GM10248 (cell line): ENCODE measurements at regions not wholly inside any gene's neighbourhood (a gene's known extent, or its start where the extent isn't known, plus 50 kb on each side); places are given as distances from the start of the nearest gene placed in this dataset.

ENCODE experiments used
- CTCF ChIA-PET: fragments of 300-600 bp; sonication (Branson Sonifier 250); formaldehyde crosslinking; extraction: SDS; loops from one replicate; lab custom pipeline; 2021; ENCODE audit warnings: antibody characterized with exemption; lab: Yijun Ruan, JAX
- POLR2A ChIA-PET: fragments of 350-650 bp; sonication (Branson Sonifier 250); formaldehyde crosslinking; extraction: SDS; loops from one replicate; lab custom pipeline; 2020; ENCODE audit warnings: antibody characterized with exemption; lab: Yijun Ruan, JAX
- DNase-seq: peaks from one replicate; pipeline ENCODE4 v3.0.0; 2012; ENCODE audit errors: extremely low spot score
- TF ChIP-seq, protein P1 (sequence below): IDR thresholded peaks from 2 replicates; pipeline ENCODE4 v1.5.1; 2012; ENCODE audit warnings: mild to moderate bottlenecking, low read depth; ENCODE audit errors: extremely low read depth, missing control alignments, control extremely low read depth

DNA sequence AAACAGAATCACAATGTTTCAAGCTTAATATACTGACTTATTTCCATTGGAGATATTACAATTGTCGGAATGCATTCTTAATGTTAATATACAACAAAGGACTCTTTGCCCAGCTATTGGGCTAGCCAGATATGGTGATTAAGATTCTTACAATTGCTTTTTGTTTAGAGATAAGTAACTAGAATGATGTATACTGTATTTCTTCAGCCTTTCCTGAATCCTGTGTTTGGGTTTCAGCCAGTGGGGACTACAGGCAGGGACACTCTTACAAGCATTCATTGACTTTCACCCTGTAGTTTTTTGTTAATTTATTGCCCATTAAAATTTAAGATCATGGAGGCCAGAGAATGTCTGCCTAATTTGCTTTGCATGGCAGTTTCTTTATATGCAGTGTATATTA lies 254.1 kb upstream of the TMEFF2 start:
- CTCF ChIA-PET, result interaction anchor here (1.7 kb wide), 1 partner anchor 10 kb away, joined by 6 read pairs; no protein-coding TSS in a partner anchor
- TF ChIP-seq, protein P1, sequence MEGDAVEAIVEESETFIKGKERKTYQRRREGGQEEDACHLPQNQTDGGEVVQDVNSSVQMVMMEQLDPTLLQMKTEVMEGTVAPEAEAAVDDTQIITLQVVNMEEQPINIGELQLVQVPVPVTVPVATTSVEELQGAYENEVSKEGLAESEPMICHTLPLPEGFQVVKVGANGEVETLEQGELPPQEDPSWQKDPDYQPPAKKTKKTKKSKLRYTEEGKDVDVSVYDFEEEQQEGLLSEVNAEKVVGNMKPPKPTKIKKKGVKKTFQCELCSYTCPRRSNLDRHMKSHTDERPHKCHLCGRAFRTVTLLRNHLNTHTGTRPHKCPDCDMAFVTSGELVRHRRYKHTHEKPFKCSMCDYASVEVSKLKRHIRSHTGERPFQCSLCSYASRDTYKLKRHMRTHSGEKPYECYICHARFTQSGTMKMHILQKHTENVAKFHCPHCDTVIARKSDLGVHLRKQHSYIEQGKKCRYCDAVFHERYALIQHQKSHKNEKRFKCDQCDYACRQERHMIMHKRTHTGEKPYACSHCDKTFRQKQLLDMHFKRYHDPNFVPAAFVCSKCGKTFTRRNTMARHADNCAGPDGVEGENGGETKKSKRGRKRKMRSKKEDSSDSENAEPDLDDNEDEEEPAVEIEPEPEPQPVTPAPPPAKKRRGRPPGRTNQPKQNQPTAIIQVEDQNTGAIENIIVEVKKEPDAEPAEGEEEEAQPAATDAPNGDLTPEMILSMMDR, result no peak
- POLR2A ChIA-PET, result no interaction called here
- DNase-seq, result no peak

DNA sequence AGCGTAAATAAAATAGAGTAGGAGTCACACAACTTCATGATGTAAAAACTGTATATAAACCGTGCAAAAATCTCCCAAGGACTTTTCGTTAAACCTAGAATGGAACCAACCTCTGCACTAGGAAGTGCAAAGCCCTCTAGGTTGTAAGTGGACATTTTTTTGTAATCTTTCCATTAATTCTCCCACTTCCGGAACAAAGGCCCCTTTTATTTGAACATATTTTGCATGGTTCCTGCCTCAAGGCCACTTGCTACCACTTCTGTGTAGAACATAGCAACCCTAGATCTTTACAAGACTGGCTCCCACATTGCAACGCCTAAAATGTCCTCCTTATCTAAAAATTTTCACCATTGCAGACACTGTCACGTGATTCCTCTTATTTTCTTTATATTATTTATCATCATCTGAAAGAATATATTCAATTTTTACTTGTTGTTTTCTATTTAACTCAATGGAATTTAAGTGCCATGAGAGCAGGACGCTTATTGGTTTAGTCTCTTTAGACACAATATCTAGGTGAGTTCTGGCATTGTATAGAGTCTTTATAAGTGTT lies 249.6 kb upstream of the TMEFF2 start:
- ChIA-PET POLR2A (no interaction called here), CTCF (no interaction called here)
- TF ChIP-seq, protein P1, result no peak
- no peak for DNase-seq

DNA sequence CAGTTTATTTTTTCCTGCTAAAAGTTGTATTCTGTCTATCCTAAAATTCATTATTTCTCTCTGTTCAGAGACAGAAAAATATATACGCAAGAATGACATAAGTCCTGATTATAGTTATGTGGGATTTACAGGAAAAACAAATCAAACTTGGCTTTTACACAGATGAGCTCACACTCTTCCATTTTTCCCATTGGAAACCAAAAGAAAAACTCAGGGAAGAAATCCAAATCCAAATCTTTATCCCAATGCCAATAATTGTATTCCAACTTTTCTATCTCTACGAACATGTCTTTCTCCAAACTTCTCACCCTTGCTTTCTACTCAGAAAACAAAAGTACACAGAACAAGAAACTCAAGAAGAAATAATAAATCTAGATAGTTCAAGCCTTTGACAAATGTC lies 249.1 kb upstream of the TMEFF2 start:
- ChIA-PET POLR2A (no interaction called here), CTCF (no interaction called here)
- TF ChIP-seq, protein P1, result no peak
- no peak for DNase-seq

DNA sequence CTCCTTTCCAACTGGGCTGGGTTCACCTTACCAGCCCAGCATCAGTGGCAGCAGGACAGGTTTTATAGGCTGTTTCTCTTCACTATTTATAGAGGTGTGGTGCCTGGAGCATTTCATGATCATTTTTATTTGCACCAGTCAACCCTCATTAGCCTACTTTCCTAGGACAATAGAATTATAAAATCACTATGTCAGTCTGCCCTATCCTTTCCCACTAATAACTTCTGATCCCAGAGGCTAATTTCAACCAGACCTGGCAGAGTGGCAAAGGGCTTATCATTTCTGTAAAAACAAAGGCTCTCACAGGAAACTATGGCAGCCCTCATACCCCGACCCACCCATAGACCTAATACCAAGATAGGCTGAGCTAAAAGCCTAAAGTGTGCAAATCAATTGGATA lies 243.5 kb upstream of the TMEFF2 start:
- TF ChIP-seq, protein P1, result no peak
- POLR2A ChIA-PET, result no interaction called here
- DNase-seq, result no peak

DNA sequence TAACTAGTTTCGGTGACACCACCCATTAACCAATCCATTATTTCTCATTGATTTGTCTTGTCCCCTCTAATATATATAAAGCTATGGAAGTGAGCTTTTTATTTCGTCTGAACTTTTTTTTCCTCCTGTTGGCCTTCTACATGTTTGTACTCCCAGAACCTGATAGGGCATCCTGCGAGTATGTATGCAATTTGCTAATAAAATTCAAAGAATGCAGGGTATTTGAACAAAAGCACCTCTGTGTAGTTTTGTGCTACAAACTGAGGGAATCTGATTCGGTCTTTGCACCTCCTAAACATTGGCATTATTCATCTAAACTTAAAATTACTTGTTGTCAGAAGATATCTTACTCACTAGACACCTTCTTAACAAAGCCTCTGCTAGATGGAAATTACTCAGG lies 242.9 kb upstream of the TMEFF2 start:
- TF ChIP-seq, protein P1, result no peak
- no peak for DNase-seq
- ChIA-PET POLR2A (no interaction called here), CTCF (no interaction called here)

More for the DNA sequence above, 243.5 kb upstream of the TMEFF2 start:
- CTCF ChIA-PET, result interaction anchor here (1.4 kb wide), 1 partner anchor 10 kb away, joined by 6 read pairs; no protein-coding TSS in a partner anchor

DNA sequence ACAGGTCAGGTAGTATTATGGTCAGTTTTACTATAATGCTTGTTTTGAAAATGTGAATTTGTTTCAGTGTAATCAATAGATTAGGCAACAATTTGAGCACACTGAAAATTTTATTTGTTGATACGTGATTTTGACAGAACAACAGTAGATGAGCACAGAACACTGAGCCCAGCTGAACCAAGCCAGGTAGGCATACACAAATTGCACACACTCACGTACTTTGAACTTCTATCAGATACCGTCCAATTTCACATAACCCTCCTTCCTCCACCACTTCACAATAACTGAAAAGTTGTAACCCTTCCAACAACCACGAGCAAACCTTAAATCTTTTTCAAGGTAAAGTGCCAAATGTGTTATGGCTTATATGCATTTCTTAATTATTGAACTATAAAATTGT lies 229.5 kb upstream of the TMEFF2 start:
- POLR2A ChIA-PET, result no interaction called here
- no peak for DNase-seq
- CTCF ChIA-PET, result no interaction called here
- TF ChIP-seq, protein P1, result no peak
